Mucosa of descending colon (tissue), 3 donors: ENCODE measurements at regions not wholly inside any gene's neighbourhood (a gene's known extent, or its start where the extent isn't known, plus 50 kb on each side); places are given as distances from the start of the nearest gene placed in this dataset.

Experiments
- ATAC-seq: fragments of 200-7000 bp; cut with Tn5 transposase; one replicate; pipeline ENCODE4 v1.9.1; 2020; ENCODE audit warnings: mild to moderate bottlenecking, moderate library complexity
- DNase-seq, 3 donors: peaks; one replicate each; pipeline ENCODE4 v3.0.0-alpha.2; 2020
- H3K36me3 ChIP-seq: fragments of 200-600 bp; one replicate; pipeline ENCODE4 v1.8.0; 2021; ENCODE audit warnings: low read depth, mild to moderate bottlenecking
- H3K4me1 ChIP-seq: fragments of 200-600 bp; one replicate; pipeline ENCODE4 v1.8.0; 2021; ENCODE audit warnings: low read depth, mild to moderate bottlenecking
- H3K4me3 ChIP-seq: fragments of 200-600 bp; one replicate; pipeline ENCODE4 v1.8.0; 2021; ENCODE audit warnings: mild to moderate bottlenecking
- H3K9me3 ChIP-seq: fragments of 200-600 bp; one replicate; pipeline ENCODE4 v1.8.0; 2021; ENCODE audit warnings: mild to moderate bottlenecking
- CTCF ChIP-seq: fragments of 200-600 bp; IDR thresholded peaks from one replicate; pipeline ENCODE4 v1.8.0; 2022; ENCODE audit warnings: antibody characterized with exemption, mild to moderate bottlenecking
- intact Hi-C, 2 donors: fragments of 100-400 bp; cut with DNase I in 1 of 2; cut with micrococcal nuclease in 1 of 2; formaldehyde crosslinking; loops; one replicate each; pipeline versions ENCODE4 v1.11.0 to v1.11.1; 2022; cut with DNase I, micrococcal nuclease
- donor health status: DM: no; HTN: no; CAD: no; lungs with moderate emphysema.
- donor health status: DM: no; HTN: no; CAD: no.
- donor health status: DM: no; HTN: yes; CAD: no.

GRCh38 chr9:117625154-117625553, 79.0 kb upstream of the TLR4 start:
- intact Hi-C loops = no loop called here

GRCh38 chr9:117624106-117624505, 80.1 kb upstream of the TLR4 start:
- ATAC-seq (no peak), DNase-seq (no peak)
- peaks cover 17% of the 10 kb centered on the region for H3K9me3 ChIP-seq
- TF ChIP-seq CTCF = no peak
- H3K36me3 ChIP-seq = no peaks in the 10 kb centered on the region
- no peak overlapping the region for H3K4me3 ChIP-seq
- H3K4me1 ChIP-seq = no peaks in the 10 kb centered on the region
- intact Hi-C loops = no loop called here

More at GRCh38 chr9:117625154-117625553, 79.0 kb upstream of the TLR4 start:
- peaks cover 17% of the 10 kb centered on the region for H3K9me3 ChIP-seq
- DNase-seq (no peak), ATAC-seq (no peak)
- no peak for TF ChIP-seq CTCF
- no peaks in the 10 kb centered on the region for H3K4me1 ChIP-seq
- H3K4me3 ChIP-seq = no peak overlapping the region
- H3K36me3 ChIP-seq = no peaks in the 10 kb centered on the region

GRCh38 chr9:117622347-117622746, 81.9 kb upstream of the TLR4 start:
- H3K9me3 ChIP-seq = peaks cover 17% of the 10 kb centered on the region
- H3K4me1 ChIP-seq = no peaks in the 10 kb centered on the region
- DNase-seq = peak in 1 of 3 donors; percentile 18
- intact Hi-C loops = no loop called here
- H3K36me3 ChIP-seq = no peaks in the 10 kb centered on the region
- H3K4me3 ChIP-seq = no peak overlapping the region
- ATAC-seq = no peak
- TF ChIP-seq CTCF = no peak

- no peaks in the 10 kb centered on the region for H3K36me3 ChIP-seq
- no peak for TF ChIP-seq CTCF
- no peak overlapping the region for H3K4me3 ChIP-seq
- H3K4me1 ChIP-seq = no peaks in the 10 kb centered on the region
- DNase-seq (no peak), ATAC-seq (no peak)
- no peaks in the 10 kb centered on the region for H3K9me3 ChIP-seq
- intact Hi-C loops = no loop called here
Measured at GRCh38 chr9:117616431-117616831, 87.8 kb upstream of the TLR4 start.

GRCh38 chr9:117612317-117612716, 91.9 kb upstream of the TLR4 start:
- H3K36me3 ChIP-seq = no peaks in the 10 kb centered on the region
- no peaks in the 10 kb centered on the region for H3K4me1 ChIP-seq
- no peak overlapping the region for H3K4me3 ChIP-seq
- no peaks in the 10 kb centered on the region for H3K9me3 ChIP-seq
- ATAC-seq (no peak), DNase-seq (no peak)
- TF ChIP-seq CTCF = no peak
- intact Hi-C loops = no loop called here

GRCh38 chr9:117597977-117598376, 106.2 kb upstream of the TLR4 start:
- Histone ChIP-seq H3K4me3 (no peak overlapping the region), H3K9me3 (no peaks in the 10 kb centered on the region), H3K4me1 (no peaks in the 10 kb centered on the region), H3K36me3 (no peaks in the 10 kb centered on the region)
- intact Hi-C loops = no loop called here
- ATAC-seq (no peak), DNase-seq (no peak)
- TF ChIP-seq CTCF = no peak
